GM23338 (cell line): ENCODE measurements at regions not wholly inside any gene's neighbourhood (a gene's known extent, or its start where the extent isn't known, plus 50 kb on each side); places are given as distances from the start of the nearest gene placed in this dataset.

Experiments used
- ATAC-seq: fragments of 200-7000 bp; cut with Tn5 transposase; 3 replicates; pipeline ENCODE4 v1.9.1; 2020
- DNase-seq: peaks from one replicate; pipeline ENCODE4 v3.0.0-alpha.2; 2015; ENCODE audit warnings: low spot score
- H2AFZ ChIP-seq: fragments of 200-600 bp; sonication (generic); 2 replicates; pipeline ENCODE4 v1.8.0; 2016; ENCODE audit warnings: antibody characterized with exemption, mild to moderate bottlenecking, moderate library complexity
- H3F3A ChIP-seq: fragments of 200-600 bp; sonication (generic); replicated peaks from 2 replicates; pipeline ENCODE4 v1.8.0; 2017; ENCODE audit warnings: antibody characterized with exemption, mixed run types, low read depth
- H3K27ac ChIP-seq: fragments of 200-600 bp; sonication (generic); 2 replicates; pipeline ENCODE4 v1.6.1; 2016; ENCODE audit warnings: low read depth
- H3K27me3 ChIP-seq: fragments of 200-600 bp; sonication (generic); 2 replicates; pipeline ENCODE4 v1.8.0; 2016; ENCODE audit warnings: mild to moderate bottlenecking, mixed run types, moderate library complexity; ENCODE audit not compliant: insufficient read depth
- H3K36me3 ChIP-seq: fragments of 200-600 bp; sonication (generic); 2 replicates; pipeline ENCODE4 v1.8.0; 2016; ENCODE audit warnings: mild to moderate bottlenecking; ENCODE audit not compliant: insufficient read depth
- H3K4me1 ChIP-seq: fragments of 200-600 bp; sonication (generic); 2 replicates; pipeline ENCODE4 v1.8.0; 2016; ENCODE audit warnings: mild to moderate bottlenecking, moderate library complexity; ENCODE audit not compliant: insufficient read depth
- H3K4me2 ChIP-seq: fragments of 200-600 bp; sonication (generic); 2 replicates; pipeline ENCODE4 v1.7.1; 2017; ENCODE audit warnings: mixed run types
- H3K4me3 ChIP-seq: fragments of 200-600 bp; sonication (generic); 2 replicates; pipeline ENCODE4 v1.6.1; 2016; ENCODE audit warnings: mixed run types
- H3K79me2 ChIP-seq: fragments of 200-600 bp; sonication (generic); replicated peaks from 2 replicates; pipeline ENCODE4 v1.8.0; 2017; ENCODE audit warnings: mild to moderate bottlenecking; ENCODE audit not compliant: insufficient read depth
- H3K9me2 ChIP-seq: fragments of 200-600 bp; sonication (generic); 2 replicates; pipeline ENCODE4 v1.8.0; 2017; ENCODE audit not compliant: insufficient read depth
- H4K20me1 ChIP-seq: fragments of 200-600 bp; sonication (generic); replicated peaks from 2 replicates; pipeline ENCODE4 v1.8.0; 2017; ENCODE audit warnings: mild to moderate bottlenecking; ENCODE audit not compliant: insufficient read depth
- H3K27ac Mint-ChIP-seq: 2 replicates; pipeline ENCODE4 v1.8.0; 2020; ENCODE audit warnings: inconsistent platforms, mild to moderate bottlenecking, moderate library complexity, mixed read lengths
- H3K27me3 Mint-ChIP-seq: 3 replicates; pipeline ENCODE4 v1.8.0; 2022; ENCODE audit warnings: low read depth, mild to moderate bottlenecking, moderate library complexity, mixed read lengths, inconsistent platforms; ENCODE audit not compliant: insufficient read depth, poor library complexity
- H3K36me3 Mint-ChIP-seq: 3 replicates; pipeline ENCODE4 v1.8.0; 2021; ENCODE audit warnings: low read depth, mild to moderate bottlenecking, inconsistent platforms, moderate library complexity, mixed read lengths
- H3K4me1 Mint-ChIP-seq: 3 replicates; pipeline ENCODE4 v1.8.0; 2020; ENCODE audit warnings: mild to moderate bottlenecking, inconsistent platforms, mixed read lengths
- H3K4me3 Mint-ChIP-seq: 3 replicates; pipeline ENCODE4 v1.8.0; 2021; ENCODE audit warnings: moderate library complexity, mild to moderate bottlenecking, inconsistent platforms, mixed read lengths
- H3K9me3 Mint-ChIP-seq: 3 replicates; pipeline ENCODE4 v1.8.0; 2020; ENCODE audit warnings: moderate library complexity, mild to moderate bottlenecking, inconsistent platforms, mixed read lengths
- CREB1 ChIP-seq: fragments of 250-450 bp; sonication (Bioruptor Pico); IDR thresholded peaks from 2 replicates; pipeline ENCODE4 v1.5.0; 2020; ENCODE audit warnings: low read depth, mild to moderate bottlenecking, moderate library complexity
- EZH2 ChIP-seq: fragments of 200-600 bp; sonication (generic); IDR thresholded peaks from one replicate; pipeline ENCODE4 v1.8.0; 2017; ENCODE audit warnings: antibody characterized with exemption, mild to moderate bottlenecking, low read depth; ENCODE audit not compliant: unreplicated experiment
- EZH2phosphoT487 ChIP-seq: fragments of 200-600 bp; sonication (generic); IDR thresholded peaks from one replicate; pipeline ENCODE4 v1.8.1; 2018; ENCODE audit warnings: antibody characterized with exemption; ENCODE audit not compliant: unreplicated experiment
- JUNB ChIP-seq: IDR thresholded peaks from one replicate; pipeline ENCODE4 v1.6.1; 2016; ENCODE audit warnings: antibody characterized with exemption; ENCODE audit not compliant: unreplicated experiment
- NANOG ChIP-seq: IDR thresholded peaks from 2 replicates; pipeline ENCODE4 v1.6.1; 2016; ENCODE audit warnings: antibody characterized with exemption, borderline replicate concordance
- POLR2AphosphoS5 ChIP-seq: IDR thresholded peaks from 2 replicates; pipeline ENCODE4 v1.6.1; 2016; ENCODE audit warnings: antibody characterized with exemption, low read depth
- REST ChIP-seq: IDR thresholded peaks from one replicate; pipeline ENCODE4 v1.6.1; 2018; ENCODE audit warnings: antibody characterized with exemption; ENCODE audit not compliant: unreplicated experiment
- STAT1 ChIP-seq: IDR thresholded peaks from one replicate; pipeline ENCODE4 v1.6.1; 2016; ENCODE audit warnings: antibody characterized with exemption; ENCODE audit not compliant: unreplicated experiment
- ZNF114 ChIP-seq: fragments of 250-450 bp; sonication (Bioruptor Pico); IDR thresholded peaks from 2 replicates; pipeline ENCODE4 v1.5.0; 2020; ENCODE audit warnings: mild to moderate bottlenecking, moderate library complexity
- ZNF331 ChIP-seq: fragments of 250-450 bp; sonication (Bioruptor Pico); IDR thresholded peaks from 2 replicates; pipeline ENCODE4 v1.5.0; 2020; ENCODE audit warnings: low read depth, mild to moderate bottlenecking, moderate library complexity
- TF ChIP-seq, protein P1 (sequence below): fragments of 250-450 bp; sonication (Bioruptor Pico); IDR thresholded peaks from 2 replicates; pipeline ENCODE4 v1.5.0; 2020; ENCODE audit warnings: mild to moderate bottlenecking, moderate library complexity
- TF ChIP-seq, protein P2 (sequence below): IDR thresholded peaks from 2 replicates; pipeline ENCODE4 v1.6.1; 2016; ENCODE audit warnings: antibody characterized with exemption
- TF ChIP-seq, protein P3 (sequence below), 2 experiments: fragments of 200-600 bp in 1 of 2; sonication (generic) in 1 of 2; conservative IDR thresholded peaks; 2 replicates each; pipeline versions ENCODE4 v1.5.1 to v1.6.1; 2016 to 2017; ENCODE audit warnings: antibody characterized with exemption in 2 of 2, low read depth in 2 of 2, mild to moderate bottlenecking in 2 of 2, moderate library complexity in 1 of 2

DNA sequence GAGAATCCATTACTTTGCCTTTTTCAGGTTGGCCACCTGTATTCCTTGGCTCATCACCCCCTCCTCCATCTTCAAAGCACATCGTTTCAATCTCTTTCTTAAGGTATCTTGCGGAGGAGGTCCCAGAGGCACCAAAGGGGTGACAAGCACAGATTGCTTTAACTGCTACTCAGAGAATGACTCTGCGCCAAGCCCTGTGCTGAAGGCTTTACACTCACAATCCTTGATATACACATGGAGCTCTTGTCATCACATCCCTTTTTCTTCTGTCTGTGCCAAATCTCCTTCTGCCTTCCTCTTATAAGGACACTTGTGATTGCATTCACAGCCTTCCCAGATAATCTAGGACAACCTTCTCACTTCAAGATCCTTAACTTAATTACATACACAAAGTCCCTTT is 134.7 kb upstream of the MAMLD1 start:
- H3K27me3 ChIP-seq, result peaks cover 44% of the 10 kb centered on the region
- H3K9me3 Mint-ChIP-seq, result no peaks in the 10 kb centered on the region
- no peaks in the 10 kb centered on the region for H3K36me3 Mint-ChIP-seq
- peaks cover 3% of the 10 kb centered on the region for H3K27me3 Mint-ChIP-seq
- H3K79me2 ChIP-seq, result no peaks in the 10 kb centered on the region
- DNase-seq (no peak), ATAC-seq (no peak)
- H2AFZ ChIP-seq, result no peak overlapping the region
- H3K27ac ChIP-seq, result no peak overlapping the region
- H4K20me1 ChIP-seq, result no peaks in the 10 kb centered on the region
- H3K36me3 ChIP-seq, result no peaks in the 10 kb centered on the region
- TF ChIP-seq CREB1 (CRISPR knock-in tag), result no peak
- TF ChIP-seq EZH2phosphoT487, result no peak
- TF ChIP-seq NANOG, result no peak
- TF ChIP-seq, protein P1, sequence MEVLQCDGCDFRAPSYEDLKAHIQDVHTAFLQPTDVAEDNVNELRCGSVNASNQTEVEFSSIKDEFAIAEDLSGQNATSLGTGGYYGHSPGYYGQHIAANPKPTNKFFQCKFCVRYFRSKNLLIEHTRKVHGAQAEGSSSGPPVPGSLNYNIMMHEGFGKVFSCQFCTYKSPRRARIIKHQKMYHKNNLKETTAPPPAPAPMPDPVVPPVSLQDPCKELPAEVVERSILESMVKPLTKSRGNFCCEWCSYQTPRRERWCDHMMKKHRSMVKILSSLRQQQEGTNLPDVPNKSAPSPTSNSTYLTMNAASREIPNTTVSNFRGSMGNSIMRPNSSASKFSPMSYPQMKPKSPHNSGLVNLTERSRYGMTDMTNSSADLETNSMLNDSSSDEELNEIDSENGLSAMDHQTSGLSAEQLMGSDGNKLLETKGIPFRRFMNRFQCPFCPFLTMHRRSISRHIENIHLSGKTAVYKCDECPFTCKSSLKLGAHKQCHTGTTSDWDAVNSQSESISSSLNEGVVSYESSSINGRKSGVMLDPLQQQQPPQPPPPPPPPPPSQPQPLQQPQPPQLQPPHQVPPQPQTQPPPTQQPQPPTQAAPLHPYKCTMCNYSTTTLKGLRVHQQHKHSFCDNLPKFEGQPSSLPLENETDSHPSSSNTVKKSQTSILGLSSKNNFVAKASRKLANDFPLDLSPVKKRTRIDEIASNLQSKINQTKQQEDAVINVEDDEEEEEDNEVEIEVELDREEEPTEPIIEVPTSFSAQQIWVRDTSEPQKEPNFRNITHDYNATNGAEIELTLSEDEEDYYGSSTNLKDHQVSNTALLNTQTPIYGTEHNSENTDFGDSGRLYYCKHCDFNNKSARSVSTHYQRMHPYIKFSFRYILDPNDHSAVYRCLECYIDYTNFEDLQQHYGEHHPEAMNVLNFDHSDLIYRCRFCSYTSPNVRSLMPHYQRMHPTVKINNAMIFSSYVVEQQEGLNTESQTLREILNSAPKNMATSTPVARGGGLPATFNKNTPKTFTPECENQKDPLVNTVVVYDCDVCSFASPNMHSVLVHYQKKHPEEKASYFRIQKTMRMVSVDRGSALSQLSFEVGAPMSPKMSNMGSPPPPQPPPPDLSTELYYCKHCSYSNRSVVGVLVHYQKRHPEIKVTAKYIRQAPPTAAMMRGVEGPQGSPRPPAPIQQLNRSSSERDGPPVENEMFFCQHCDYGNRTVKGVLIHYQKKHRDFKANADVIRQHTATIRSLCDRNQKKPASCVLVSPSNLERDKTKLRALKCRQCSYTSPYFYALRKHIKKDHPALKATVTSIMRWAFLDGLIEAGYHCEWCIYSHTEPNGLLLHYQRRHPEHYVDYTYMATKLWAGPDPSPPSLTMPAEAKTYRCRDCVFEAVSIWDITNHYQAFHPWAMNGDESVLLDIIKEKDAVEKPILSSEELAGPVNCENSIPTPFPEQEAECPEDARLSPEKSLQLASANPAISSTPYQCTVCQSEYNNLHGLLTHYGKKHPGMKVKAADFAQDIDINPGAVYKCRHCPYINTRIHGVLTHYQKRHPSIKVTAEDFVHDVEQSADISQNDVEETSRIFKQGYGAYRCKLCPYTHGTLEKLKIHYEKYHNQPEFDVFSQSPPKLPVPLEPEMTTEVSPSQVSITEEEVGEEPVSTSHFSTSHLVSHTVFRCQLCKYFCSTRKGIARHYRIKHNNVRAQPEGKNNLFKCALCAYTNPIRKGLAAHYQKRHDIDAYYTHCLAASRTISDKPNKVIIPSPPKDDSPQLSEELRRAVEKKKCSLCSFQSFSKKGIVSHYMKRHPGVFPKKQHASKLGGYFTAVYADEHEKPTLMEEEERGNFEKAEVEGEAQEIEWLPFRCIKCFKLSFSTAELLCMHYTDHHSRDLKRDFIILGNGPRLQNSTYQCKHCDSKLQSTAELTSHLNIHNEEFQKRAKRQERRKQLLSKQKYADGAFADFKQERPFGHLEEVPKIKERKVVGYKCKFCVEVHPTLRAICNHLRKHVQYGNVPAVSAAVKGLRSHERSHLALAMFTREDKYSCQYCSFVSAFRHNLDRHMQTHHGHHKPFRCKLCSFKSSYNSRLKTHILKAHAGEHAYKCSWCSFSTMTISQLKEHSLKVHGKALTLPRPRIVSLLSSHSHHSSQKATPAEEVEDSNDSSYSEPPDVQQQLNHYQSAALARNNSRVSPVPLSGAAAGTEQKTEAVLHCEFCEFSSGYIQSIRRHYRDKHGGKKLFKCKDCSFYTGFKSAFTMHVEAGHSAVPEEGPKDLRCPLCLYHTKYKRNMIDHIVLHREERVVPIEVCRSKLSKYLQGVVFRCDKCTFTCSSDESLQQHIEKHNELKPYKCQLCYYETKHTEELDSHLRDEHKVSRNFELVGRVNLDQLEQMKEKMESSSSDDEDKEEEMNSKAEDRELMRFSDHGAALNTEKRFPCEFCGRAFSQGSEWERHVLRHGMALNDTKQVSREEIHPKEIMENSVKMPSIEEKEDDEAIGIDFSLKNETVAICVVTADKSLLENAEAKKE, result no peak
- TF ChIP-seq EZH2, result no peak
- TF ChIP-seq ZNF331 (CRISPR knock-in tag), result no peak
- TF ChIP-seq, protein P2, sequence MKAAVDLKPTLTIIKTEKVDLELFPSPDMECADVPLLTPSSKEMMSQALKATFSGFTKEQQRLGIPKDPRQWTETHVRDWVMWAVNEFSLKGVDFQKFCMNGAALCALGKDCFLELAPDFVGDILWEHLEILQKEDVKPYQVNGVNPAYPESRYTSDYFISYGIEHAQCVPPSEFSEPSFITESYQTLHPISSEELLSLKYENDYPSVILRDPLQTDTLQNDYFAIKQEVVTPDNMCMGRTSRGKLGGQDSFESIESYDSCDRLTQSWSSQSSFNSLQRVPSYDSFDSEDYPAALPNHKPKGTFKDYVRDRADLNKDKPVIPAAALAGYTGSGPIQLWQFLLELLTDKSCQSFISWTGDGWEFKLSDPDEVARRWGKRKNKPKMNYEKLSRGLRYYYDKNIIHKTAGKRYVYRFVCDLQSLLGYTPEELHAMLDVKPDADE, result no peak
- TF ChIP-seq STAT1, result no peak
- TF ChIP-seq POLR2AphosphoS5, result no peak
- TF ChIP-seq ZNF114 (CRISPR knock-in tag), result no peak
- TF ChIP-seq, protein P3, sequence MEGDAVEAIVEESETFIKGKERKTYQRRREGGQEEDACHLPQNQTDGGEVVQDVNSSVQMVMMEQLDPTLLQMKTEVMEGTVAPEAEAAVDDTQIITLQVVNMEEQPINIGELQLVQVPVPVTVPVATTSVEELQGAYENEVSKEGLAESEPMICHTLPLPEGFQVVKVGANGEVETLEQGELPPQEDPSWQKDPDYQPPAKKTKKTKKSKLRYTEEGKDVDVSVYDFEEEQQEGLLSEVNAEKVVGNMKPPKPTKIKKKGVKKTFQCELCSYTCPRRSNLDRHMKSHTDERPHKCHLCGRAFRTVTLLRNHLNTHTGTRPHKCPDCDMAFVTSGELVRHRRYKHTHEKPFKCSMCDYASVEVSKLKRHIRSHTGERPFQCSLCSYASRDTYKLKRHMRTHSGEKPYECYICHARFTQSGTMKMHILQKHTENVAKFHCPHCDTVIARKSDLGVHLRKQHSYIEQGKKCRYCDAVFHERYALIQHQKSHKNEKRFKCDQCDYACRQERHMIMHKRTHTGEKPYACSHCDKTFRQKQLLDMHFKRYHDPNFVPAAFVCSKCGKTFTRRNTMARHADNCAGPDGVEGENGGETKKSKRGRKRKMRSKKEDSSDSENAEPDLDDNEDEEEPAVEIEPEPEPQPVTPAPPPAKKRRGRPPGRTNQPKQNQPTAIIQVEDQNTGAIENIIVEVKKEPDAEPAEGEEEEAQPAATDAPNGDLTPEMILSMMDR (conservative IDR thresholded peaks at IDR 0.05; ENCODE audit: low read depth in 2 of 2), result no peak
- TF ChIP-seq JUNB, result no peak
- no peak for TF ChIP-seq REST
- H3K4me1 ChIP-seq, result peaks cover 3% of the 10 kb centered on the region; the same call in 1 of the 2 replicates
- peaks cover 16% of the 10 kb centered on the region; the same call in 2 of the 3 replicates for H3K4me1 Mint-ChIP-seq
- no peak overlapping the region for H3K4me3 Mint-ChIP-seq
- no peaks in the 10 kb centered on the region for H3K9me2 ChIP-seq
- no peaks in the 10 kb centered on the region for H3F3A ChIP-seq
- no peak overlapping the region for H3K4me2 ChIP-seq
- no peak overlapping the region for H3K27ac Mint-ChIP-seq
- no peak overlapping the region for H3K4me3 ChIP-seq
